ENCODE measurements at regions not wholly inside any gene's neighbourhood (a gene's known extent, or its start where the extent isn't known, plus 50 kb on each side); places are given as distances from the start of the nearest gene placed in this dataset.
"Not testable (repeated sequence)": the region's sequence is repeated elsewhere in the genome, so short reads cannot be mapped to it uniquely, and the experiment has no call there.

- DNase-seq (ENCODE audit: low read depth), result no peak
Observed at GRCh38 chr16:77064037-77064436, 127.0 kb upstream of the MON1B start.

DNA sequence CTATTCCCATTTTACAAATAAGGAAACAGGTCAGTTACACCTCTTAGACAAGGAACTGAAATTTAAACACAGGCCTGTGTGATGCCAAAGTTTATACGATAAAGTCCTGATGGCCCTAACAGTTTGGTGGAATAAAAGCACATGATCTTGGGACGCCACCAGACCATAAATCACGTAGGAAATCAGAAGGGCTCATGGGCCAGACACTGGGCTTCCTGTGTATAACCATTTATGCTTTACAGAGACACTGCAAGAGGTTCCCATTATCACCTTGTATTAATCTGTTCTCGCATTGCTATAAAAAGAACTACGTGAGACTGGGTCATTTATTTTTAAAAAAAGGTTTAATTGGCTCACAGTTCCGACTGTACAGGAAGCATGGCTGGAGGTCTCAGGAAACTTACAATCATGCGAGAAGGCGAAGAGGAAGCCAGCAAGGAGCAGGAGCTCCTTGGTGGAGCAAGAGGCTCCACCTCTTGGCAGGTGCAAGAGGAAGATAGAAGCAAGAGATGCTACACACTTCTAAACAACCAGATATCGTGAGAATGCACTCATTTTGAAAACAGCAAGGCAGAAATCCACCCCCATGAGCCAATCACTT is 124.0 kb upstream of the MON1B start:
- DNase-seq (ENCODE audit: low read depth), result no peak

GRCh38 chr16:77067900-77068299 is 123.1 kb upstream of the MON1B start:
- no peak for DNase-seq (ENCODE audit: low read depth)

- no peak for DNase-seq (ENCODE audit: low read depth)
Observed at GRCh38 chr16:77068402-77068801, 122.6 kb upstream of the MON1B start.

DNA sequence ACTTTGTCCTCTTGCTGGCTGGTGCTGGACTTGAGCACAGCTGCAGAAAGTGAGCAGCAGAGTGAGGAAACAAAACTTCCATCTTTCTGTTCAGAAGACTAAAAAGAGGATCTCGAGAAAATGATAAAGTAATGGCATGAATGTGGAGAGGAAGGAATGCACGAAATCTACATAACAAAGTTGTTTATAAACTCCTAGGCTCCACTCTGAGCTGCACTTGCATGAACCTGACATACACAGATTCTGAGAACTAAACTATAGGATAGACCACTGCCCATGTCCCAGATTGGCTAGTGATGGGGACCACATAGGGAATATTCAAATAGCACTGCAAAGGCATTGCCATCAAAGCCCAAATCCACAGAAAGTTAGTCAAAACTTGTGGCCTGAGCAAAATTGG is 121.1 kb upstream of the MON1B start:
- no peak for DNase-seq (ENCODE audit: low read depth)

GRCh38 chr16:77070683-77071082 is 120.3 kb upstream of the MON1B start:
- DNase-seq (ENCODE audit: low read depth), result no peak

DNA sequence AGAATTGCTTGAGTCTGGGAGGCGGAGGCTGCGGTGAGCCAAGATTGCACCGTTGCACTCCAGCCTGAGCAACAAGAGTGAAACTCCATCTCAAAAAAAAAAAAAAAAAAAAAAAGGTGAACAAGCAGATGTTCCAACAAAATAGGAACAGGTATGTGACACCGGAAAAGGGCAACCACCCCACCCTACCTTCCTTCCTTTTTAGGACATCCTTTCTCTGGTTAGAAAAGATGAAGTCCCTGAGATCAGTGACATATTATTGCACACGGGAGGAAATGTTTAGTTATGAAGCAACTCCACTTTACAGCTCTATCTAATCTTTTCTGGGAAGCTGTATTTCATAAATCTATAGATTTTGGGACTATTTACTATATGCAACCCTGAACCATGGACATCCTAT is 114.2 kb upstream of the MON1B start:
- no peak for DNase-seq (ENCODE audit: low read depth)

- DNase-seq (ENCODE audit: low read depth), result no peak
Observed at GRCh38 chr16:77077256-77077922, 113.6 kb upstream of the MON1B start.

DNA sequence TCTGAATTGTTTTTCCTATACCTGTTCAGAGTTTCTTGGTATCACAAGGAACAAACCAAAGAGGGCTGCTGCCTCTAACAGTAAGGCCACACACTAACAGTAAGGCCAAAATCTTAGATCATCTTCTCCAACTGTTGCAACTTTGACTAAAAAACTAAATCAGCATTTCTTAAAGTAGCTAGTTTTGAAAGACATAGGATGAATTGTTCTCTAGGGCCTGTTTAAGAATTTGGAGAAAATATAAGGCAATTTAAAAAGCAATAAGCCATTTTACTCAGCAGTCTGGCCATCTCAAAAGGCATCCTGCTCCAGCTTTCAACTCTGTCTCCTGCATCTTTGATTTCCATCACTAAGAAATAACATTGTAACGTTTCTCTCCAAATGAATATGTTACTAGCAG is 105.0 kb upstream of the MON1B start:
- DNase-seq (ENCODE audit: low read depth), result no peak

DNA sequence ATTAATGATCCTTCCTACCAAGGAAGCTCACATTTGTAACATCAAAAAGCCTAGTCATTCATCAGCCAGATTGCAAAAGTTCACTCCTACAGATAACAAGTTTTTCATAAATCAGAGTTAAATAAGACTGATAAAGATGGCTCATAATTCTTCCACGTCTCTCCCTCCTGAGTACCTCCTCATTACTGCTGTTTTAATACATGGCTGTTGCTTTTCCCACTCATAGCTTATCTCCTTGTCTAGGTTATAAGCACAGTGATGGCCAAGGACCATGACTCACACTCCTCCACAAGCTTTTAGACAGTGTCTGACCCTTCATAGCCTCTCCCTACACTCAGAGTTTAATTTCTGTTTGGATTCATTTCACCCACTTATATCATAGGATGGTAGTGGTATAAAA is 100.9 kb upstream of the MON1B start:
- DNase-seq (ENCODE audit: low read depth), result no peak

DNA sequence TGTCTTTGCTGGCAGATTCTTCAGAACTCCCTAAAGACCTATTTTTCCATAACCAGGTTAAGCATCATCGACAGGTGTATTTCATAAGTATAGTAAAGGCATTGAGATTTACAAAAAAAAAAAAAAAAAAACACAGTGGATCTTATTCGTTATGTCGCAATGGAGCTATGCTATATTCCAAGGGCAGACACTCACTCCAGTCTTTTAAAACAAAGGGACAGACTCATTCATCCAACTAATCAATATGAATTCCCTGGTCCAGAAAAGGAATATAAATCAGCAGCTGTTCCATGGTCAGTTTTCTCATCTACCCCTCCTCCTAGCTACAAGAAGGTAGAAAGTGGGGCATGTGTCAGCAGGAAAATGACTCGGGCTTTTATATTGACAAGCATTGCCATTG is 97.7 kb upstream of the MON1B start:
- DNase-seq (ENCODE audit: low read depth), result no peak

- no peak for DNase-seq (ENCODE audit: low read depth)
Observed at GRCh38 chr16:77093999-77094398, 97.0 kb upstream of the MON1B start.

- no peak for DNase-seq (ENCODE audit: low read depth)
Observed at GRCh38 chr16:77111056-77111565, 79.9 kb upstream of the MON1B start.

DNA sequence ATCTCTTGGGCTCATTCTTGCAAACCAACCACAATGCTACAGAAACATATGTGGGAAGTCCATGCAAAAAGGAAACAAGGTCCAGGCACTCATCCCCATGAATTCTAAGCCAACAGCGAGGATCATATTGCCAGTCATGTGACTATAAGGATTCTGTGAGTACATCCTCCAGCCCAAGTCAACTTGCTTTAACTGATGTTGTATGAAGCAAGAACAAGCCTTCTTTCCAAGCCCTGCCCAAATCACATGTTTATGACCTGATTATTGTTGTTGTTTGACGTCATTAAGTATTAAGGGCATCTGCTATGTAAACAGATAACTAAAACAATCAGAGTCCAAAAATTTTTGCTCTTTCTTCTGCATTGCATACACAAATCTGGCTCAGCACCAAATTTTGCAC is 78.2 kb upstream of the MON1B start:
- DNase-seq (ENCODE audit: low read depth), result no peak

GRCh38 chr16:77113835-77114234 is 77.2 kb upstream of the MON1B start:
- no peak for DNase-seq (ENCODE audit: low read depth)

- not testable (repeated sequence) for DNase-seq (ENCODE audit: low read depth)
Observed at GRCh38 chr16:77114361-77114760, 76.6 kb upstream of the MON1B start.

DNA sequence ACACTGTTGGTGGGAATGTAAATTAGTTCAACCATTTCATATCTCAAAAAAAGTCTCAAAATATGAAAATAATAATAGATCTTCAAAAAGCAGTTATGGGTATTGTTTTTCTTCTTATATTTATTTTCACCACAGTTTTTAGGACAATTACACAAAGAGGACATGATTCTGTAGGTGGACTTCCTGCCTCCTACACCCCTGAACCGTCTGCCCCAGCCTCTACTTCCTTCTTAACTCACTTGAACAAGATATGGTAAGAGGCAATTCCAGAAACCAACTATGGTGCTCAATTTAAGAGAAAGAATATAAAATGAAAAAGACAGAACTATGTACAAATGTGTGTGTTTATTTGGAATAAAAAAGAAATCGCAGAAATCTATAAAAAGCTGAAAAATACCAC is 74.1 kb upstream of the MON1B start:
- DNase-seq (ENCODE audit: low read depth), result no peak

DNA sequence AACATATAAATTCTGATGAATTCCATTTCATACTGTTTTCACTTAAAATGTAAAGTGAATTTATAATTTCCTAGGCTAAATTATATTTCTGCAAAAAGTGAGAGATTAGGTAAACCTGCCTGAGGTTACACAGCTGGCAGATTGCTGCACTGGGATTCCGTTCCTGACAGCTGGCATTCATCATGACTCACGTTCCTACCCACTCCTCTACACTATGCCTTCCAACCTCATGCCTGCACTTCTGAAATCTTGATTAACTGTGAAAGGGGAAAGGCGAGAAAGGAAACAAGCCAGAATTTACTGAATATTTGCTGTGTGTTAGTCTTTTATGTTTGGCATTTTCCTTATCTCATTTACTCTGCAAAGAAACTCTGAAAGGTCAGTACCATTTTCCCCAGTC is 73.3 kb upstream of the MON1B start:
- no peak for DNase-seq (ENCODE audit: low read depth)

- no peak for DNase-seq (ENCODE audit: low read depth)
Observed at GRCh38 chr16:77131398-77131797, 59.6 kb upstream of the MON1B start.

DNA sequence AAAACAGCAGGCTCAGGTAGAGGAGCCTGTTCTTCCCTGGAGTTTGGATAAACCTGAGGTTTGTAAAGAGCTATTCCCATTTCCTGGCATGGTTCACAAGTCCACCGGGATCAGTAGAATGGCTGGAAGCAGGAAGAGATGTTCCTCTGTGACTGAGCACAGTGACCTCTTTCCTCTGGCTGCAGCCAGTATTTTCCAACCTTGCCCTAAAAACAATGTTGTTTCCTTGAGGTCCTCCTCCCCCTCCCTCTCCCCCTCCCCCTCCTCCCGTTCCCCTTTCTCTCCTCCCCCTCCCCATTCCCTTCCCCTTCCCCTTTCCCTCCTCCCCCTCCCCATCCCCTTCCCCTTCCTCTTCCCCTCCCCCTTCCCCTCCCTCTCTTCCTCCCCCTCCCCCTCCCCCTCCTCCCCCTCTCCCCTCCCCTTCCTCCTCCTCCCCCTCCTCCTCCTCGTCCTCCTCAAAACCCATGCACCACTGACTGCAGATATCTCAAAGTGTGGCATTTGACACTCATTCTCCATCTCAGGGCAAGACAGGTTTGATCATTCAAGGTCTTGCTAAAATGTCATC is 58.9 kb upstream of the MON1B start:
- DNase-seq (ENCODE audit: low read depth), result no peak

- no peak for DNase-seq (ENCODE audit: low read depth)
Observed at GRCh38 chr16:77133706-77134105, 57.3 kb upstream of the MON1B start.

- no peak for DNase-seq (ENCODE audit: low read depth)
Observed at GRCh38 chr16:77137045-77137444, 53.9 kb upstream of the MON1B start.
